ENCODE measurements at regions not wholly inside any gene's neighbourhood (a gene's known extent, or its start where the extent isn't known, plus 50 kb on each side); places are given as distances from the start of the nearest gene placed in this dataset.

GRCh38 chr2:238645716-238646115, 202.2 kb upstream of the TWIST2 start:
- TF ChIP-seq POLR2A (IDR thresholded peaks at IDR 0.05), result no peak
- no peak for TF ChIP-seq CTCF (IDR thresholded peaks at IDR 0.05)
- no peak for TF ChIP-seq EP300 (IDR thresholded peaks at IDR 0.05)
- 83% methylated on average over 1 of the region's 1 CpG for WGBS, 2 donors

GRCh38 chr2:238646281-238646680, 201.6 kb upstream of the TWIST2 start:
- WGBS, 2 donors, result 85 to 88% methylated on average over 4 of the region's 4 CpGs

More at GRCh38 chr2:238645716-238646115, 202.2 kb upstream of the TWIST2 start:
- Histone ChIP-seq H3K36me3 (no peaks in the 10 kb centered on the region), H3K4me3 (no peak overlapping the region), H3K27ac (no peak overlapping the region), H3K4me1 (peaks cover 0 to 7% (median 0%) of the 10 kb centered on the region in 4 donors), H3K27me3 (no peaks in the 10 kb centered on the region), H3K9me3 (no peaks in the 10 kb centered on the region)
- no peak for DNase-seq (ENCODE audit: low spot score in 2 of 2)

GRCh38 chr2:238646803-238647202, 201.1 kb upstream of the TWIST2 start:
- H3K9me3 ChIP-seq, result no peaks in the 10 kb centered on the region
- H3K4me3 ChIP-seq, result no peak overlapping the region
- H3K27ac ChIP-seq, result no peak overlapping the region
- H3K36me3 ChIP-seq, result no peaks in the 10 kb centered on the region
- 89 to 90% methylated on average over 4 of the region's 4 CpGs for WGBS, 2 donors
- H3K4me1 ChIP-seq, result peaks cover 0 to 7% (median 0%) of the 10 kb centered on the region in 4 donors
- H3K27me3 ChIP-seq, result no peaks in the 10 kb centered on the region
- no peak for DNase-seq (ENCODE audit: low spot score in 2 of 2)
- TF ChIP-seq CTCF (IDR thresholded peaks at IDR 0.05), result no peak
- TF ChIP-seq POLR2A (IDR thresholded peaks at IDR 0.05), result no peak
- no peak for TF ChIP-seq EP300 (IDR thresholded peaks at IDR 0.05)

More at GRCh38 chr2:238646281-238646680, 201.6 kb upstream of the TWIST2 start:
- Histone ChIP-seq H3K36me3 (no peaks in the 10 kb centered on the region), H3K4me3 (no peak overlapping the region), H3K27ac (no peak overlapping the region), H3K4me1 (peaks cover 0 to 7% (median 0%) of the 10 kb centered on the region in 4 donors), H3K9me3 (no peaks in the 10 kb centered on the region), H3K27me3 (no peaks in the 10 kb centered on the region)
- no peak for DNase-seq (ENCODE audit: low spot score in 2 of 2)
- TF ChIP-seq POLR2A (IDR thresholded peaks at IDR 0.05) (no peak), CTCF (IDR thresholded peaks at IDR 0.05) (no peak), EP300 (IDR thresholded peaks at IDR 0.05) (no peak)

GRCh38 chr2:238649123-238649522, 198.8 kb upstream of the TWIST2 start:
- peaks cover 0 to 7% (median 0%) of the 10 kb centered on the region in 4 donors for H3K4me1 ChIP-seq
- H3K27ac ChIP-seq, result no peak overlapping the region
- H3K36me3 ChIP-seq, result no peaks in the 10 kb centered on the region
- no peak overlapping the region for H3K4me3 ChIP-seq
- 88 to 94% methylated on average over 7 of the region's 7 CpGs for WGBS, 2 donors
- DNase-seq (ENCODE audit: low spot score in 2 of 2), result no peak
- no peaks in the 10 kb centered on the region for H3K27me3 ChIP-seq
- TF ChIP-seq EP300 (IDR thresholded peaks at IDR 0.05), result no peak
- TF ChIP-seq POLR2A (IDR thresholded peaks at IDR 0.05), result no peak
- no peak for TF ChIP-seq CTCF (IDR thresholded peaks at IDR 0.05)
- no peaks in the 10 kb centered on the region for H3K9me3 ChIP-seq

- H3K4me3 ChIP-seq, result no peak overlapping the region
- no peaks in the 10 kb centered on the region for H3K27me3 ChIP-seq
- H3K36me3 ChIP-seq, result no peaks in the 10 kb centered on the region
- no peak for DNase-seq (ENCODE audit: low spot score in 2 of 2)
- 89 to 95% methylated on average over 10 of the region's 10 CpGs for WGBS, 2 donors
- H3K4me1 ChIP-seq, result no peaks in the 10 kb centered on the region
- H3K27ac ChIP-seq, result no peak overlapping the region
- no peaks in the 10 kb centered on the region for H3K9me3 ChIP-seq
- TF ChIP-seq POLR2A (IDR thresholded peaks at IDR 0.05), result no peak
- no peak for TF ChIP-seq CTCF (IDR thresholded peaks at IDR 0.05)
- TF ChIP-seq EP300 (IDR thresholded peaks at IDR 0.05), result no peak
Measured at GRCh38 chr2:238649936-238650518, 197.9 kb upstream of the TWIST2 start.

Data from tibial nerve (tissue), 4 donors.